Panc1 (cell line): ENCODE measurements at regions not wholly inside any gene's neighbourhood (a gene's known extent, or its start where the extent isn't known, plus 50 kb on each side); places are given as distances from the start of the nearest gene placed in this dataset.

ENCODE experiments used
- CTCF ChIP-seq: fragments of 450-650 bp; IDR thresholded peaks from 2 replicates; pipeline ENCODE4 v1.5.1; 2017; ENCODE audit warnings: mild to moderate bottlenecking
- POLR2AphosphoS5 ChIP-seq: IDR thresholded peaks from 2 replicates; pipeline ENCODE4 v1.6.1; 2012; ENCODE audit warnings: mild to moderate bottlenecking, low read depth, low read length, moderate library complexity
- REST ChIP-seq, 2 experiments: IDR thresholded peaks; 2 replicates each; pipeline ENCODE4 v1.6.1; 2011 to 2012; ENCODE audit warnings: low read depth in 2 of 2, control low read depth in 1 of 2, low read length in 1 of 2, mild to moderate bottlenecking in 1 of 2, moderate library complexity in 1 of 2; ENCODE audit not compliant: insufficient read depth in 1 of 2
- SIN3A ChIP-seq: IDR thresholded peaks from 2 replicates; pipeline ENCODE4 v1.6.1; 2012; ENCODE audit warnings: low read depth, mild to moderate bottlenecking, low read length, moderate library complexity, borderline replicate concordance; ENCODE audit not compliant: insufficient read depth

DNA sequence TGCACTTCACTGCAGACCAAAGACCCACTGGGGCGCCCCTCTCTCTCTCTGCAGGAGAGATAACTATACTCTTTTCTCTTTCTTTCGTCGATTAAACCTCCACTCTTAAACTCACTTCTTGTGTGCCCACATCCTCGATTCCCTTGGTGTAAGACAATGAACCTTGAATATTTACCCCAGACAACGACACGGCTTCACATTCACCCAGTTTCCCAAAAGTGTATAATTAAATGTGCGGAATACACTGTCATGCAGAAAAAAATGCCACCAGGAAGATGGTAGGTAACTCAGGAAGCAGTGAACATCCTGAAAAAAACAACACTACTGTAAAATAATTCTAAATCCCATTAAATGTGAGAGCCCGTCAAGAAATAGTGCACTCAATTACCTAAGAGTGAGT, 882.2 kb downstream of the TYW1 start:
- TF ChIP-seq REST (IDR thresholded peaks at IDR 0.05; ENCODE audit: insufficient read depth in 1 of 2, low read depth in 2 of 2, low read length in 1 of 2): no peak
- TF ChIP-seq CTCF: no peak
- TF ChIP-seq SIN3A: no peak
- no peak for TF ChIP-seq POLR2AphosphoS5
